ENCODE measurements at regions not wholly inside any gene's neighbourhood (a gene's known extent, or its start where the extent isn't known, plus 50 kb on each side); places are given as distances from the start of the nearest gene placed in this dataset.
A peak's percentile ranks its signal among the peaks of the same experiment; 100 is the strongest.

DNA sequence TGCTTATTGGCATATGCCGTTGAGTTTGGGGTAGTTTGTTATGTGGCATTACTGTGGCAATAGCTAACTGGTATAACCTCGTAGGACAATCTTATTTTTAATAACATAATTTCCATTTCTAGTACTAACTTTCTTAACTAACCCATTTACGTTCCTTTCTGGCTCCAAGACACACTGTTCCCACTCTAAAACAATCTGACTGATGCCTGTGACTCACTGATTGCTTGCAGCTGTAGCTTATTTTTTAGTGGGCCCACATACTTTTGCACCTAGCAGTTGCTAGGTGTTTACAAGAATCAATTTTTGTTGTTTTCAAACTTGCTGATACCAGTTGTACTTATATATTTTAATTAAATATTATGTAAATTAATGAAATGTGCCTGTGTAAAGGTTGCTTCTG, 52.2 kb downstream of the FAT3 start:
- DNase-seq: peak; percentile 59

DNA sequence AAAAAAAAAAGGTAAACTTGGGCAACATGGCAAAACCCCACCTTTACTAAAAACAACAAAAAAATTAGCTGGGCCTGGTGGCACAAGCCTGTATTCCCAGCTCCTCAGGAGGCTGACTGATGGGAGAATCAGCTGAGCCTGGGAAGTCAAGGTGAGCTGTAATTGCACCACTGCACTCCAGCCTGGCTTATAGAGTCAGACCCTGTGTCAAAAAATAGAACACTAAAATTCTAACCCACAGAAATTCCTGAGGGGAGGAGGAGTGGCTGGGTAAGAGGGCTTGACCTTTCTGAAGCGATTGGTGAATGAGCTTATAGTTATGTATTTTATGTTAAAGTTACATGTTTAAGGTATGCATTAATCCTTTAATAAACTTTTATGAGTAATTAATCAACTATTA, 53.3 kb downstream of the FAT3 start:
- peak; percentile 42 for DNase-seq

DNA sequence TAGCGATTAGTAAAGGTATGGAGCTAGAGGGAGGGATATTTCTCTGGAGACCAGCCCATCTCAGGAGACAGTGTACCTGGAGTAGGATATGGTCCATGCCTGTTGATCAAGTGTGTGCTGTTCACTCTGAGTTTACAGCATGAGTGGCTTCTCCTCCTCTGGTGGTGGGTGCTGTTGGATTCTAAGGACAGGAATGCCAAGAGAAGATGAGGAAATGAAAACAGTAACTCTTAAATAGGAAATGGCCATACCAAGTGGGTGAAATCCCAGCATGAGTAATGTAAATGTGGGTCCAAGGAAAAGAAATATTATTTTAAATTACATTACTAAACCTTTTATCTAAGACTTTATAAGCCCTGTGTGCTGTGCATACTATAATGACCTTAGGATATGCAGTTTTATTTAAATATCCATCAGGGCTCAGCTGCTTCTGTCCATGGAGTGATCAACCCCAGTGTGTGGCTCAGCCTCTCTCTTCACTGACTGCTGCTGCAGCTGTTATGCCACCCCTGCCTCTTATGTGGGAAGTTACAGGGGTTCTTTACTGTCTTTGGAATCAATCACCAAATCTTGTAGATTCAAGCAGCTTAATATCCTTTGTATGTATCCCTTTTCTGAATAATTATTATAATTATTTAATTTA, 54.3 kb downstream of the FAT3 start:
- no peak for DNase-seq

DNA sequence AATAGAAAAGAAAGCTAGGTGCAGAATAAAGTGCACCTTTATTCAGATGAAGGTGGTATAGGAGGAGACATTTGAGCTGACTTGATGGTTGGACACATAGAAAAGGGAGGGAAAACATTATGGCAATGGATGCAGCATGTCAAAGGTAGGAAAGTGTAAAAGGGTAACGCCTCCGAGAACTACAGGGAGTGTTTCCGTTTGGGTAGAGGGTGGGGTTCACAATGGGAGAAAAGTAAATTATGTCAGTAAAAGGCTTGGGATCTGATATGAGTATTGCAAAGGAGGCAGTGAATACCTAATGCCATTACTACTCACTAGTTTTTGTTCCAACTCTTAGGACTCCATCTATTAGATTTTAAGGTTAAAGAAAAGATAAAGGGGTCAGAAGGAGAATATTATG, 59.5 kb downstream of the FAT3 start:
- DNase-seq: no peak

DNA sequence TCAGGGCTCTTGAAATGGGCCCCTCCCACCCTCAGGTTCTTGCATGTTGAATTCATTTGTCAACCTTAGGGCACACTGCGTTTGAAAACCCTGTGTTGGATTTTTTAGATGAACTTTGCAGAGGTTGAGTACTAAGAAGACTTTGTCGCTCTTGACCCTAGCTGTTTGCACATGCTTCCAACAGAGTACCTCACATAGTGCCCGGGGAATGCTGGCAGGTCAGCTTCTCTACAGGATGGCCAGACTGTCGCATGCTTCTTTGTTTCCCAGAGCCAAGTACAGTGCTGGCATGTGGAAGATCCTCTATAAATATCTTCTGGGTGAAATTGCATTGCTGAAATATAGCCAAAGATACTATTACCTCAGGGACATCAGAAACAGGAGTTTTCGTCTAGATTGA, 59.9 kb downstream of the FAT3 start:
- no peak for DNase-seq

DNA sequence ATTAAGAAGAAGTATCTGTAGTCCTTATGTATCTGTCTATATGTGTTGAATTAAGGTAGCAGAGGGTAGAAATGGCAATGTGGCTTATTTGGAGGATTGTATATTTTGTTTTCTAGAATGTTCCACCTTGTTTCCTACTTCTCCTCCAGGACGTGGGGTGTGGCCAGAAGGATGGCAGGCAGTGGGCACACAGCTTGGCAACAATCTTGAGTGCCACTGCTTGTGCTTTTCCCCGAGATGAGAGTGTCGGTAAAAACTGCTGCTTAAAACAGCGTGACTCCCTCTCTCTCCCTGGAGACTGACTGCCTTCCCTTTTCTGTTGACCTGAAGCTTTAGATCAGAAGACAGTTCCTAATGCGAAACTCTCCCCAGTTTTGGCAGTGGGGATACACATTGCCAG, 61.2 kb downstream of the FAT3 start:
- DNase-seq: no peak

DNA sequence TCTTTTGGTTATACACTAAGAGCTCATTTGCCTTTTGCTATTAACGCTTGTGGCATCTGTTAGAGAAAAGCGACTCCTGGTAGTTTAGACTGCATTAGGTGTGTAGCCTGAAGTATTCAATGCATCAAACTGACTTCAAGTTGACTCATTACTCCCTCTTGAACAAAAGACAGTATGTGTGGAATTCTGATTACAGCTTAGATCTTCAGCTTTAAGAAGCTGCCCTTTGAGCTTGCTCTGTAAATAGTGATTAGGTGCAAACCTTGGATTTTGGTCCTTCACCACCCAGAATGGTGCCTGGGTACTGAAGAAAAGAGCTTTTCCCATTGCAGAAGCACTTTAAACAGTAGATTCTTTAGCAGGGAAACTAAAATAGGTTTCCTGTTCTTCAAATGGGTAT, 62.1 kb downstream of the FAT3 start:
- no peak for DNase-seq

DNA sequence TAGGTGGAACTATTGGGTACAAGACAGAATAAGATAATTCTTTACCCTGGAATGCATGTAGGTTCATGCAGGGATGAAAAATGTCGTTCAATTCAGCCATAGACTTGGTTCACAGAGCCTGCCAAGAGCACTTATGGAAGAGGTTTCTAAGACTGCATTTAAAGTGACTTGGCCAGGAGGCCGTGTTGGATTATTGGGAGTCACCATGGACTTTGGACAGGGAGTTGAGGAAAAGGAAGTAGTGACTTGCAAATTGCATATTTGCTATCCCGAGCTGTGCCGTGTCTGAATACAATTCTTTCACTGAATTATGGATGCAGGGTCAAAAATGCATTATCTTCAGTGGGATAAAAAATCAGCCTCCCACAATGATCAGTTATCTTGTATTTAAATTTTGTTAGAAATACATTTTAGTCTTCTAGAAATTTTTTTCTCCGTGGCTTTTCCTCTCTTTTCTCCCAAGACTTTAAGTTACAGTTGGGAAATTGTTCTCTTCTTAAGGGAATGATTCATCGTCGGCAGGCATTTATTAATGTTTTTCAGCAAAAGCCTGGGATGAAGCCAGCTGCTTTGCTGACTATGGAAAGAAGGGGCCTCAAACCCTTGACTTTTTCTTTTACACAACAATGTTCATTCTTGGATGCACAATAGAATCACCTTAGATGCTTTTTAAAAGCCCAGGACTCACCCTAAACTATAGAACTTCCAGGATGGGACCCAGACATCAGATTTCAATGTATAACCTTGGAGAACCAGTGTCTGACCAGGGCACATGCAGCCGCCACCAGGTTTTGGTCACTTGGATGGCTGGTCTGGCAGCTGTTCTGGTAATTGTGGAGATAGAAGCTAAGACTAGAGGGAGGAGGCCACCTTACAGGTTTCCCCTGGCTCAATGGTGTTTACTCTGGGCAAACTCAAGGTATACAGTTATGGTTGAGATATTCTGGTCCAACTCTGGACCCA, 70.8 kb downstream of the FAT3 start:
- DNase-seq: peak; percentile 78

DNA sequence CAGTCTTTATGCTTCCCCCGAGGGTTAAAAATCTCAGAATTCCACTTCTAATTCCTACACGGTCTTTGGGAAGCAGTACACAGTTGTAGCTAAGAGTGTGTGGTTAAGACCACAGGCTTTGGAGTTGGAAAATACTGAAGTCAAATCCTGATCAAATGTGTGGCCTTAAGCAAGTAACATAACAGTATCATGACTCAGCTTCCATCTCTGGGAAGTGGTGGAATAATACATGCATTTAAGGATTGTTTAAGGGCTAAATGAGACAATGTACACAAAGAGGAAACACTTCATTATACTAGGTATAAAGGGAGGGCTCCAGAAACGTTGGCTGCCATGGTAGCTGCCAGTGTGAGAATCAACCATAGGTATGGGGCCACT, 71.5 kb downstream of the FAT3 start:
- peak; percentile 91 for DNase-seq

DNA sequence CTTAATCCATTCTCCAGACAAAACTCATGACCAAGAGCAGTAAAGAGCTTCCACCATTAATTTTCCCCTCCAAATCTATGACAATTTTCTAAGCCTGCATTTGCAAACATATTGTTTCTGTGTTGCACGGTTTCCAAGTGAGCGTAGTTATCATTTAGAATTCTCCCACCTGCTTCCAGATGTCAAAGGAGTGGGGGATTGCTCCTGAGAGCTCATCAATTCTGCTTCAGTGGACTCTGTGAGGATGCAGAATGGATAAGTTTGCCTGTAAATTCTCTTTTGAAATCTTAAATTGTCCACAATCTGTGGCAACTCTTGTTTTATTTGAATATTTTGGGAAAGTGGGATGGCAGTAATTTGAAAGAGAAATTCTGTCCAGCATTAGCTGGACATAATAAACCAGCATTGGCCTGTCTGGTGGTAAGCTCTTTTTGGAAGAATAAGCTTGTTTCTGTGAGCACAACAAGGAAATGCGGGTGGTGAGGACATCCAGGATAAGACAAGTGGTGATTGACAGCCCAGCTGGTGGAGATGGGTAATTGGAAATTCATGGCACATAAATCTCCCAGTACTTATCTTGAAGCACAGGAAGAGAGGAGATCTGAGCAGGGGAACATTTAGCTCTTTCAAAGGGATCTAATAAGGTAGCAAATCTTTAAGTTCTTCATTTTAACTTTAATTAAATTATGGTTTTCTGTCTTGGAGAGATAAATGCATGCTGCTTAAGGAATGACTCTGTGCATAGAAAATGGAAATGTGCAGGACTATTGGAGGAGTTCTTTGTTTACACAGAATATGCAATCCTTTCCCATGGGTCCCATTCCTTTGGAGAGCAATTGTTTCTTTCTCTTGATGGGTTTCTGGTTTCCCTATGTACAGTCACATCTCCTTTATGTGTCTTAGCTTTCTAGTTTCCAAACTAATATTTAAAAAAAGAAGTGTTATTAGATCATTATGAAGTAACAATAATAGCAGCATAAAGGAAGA, 73.2 kb downstream of the FAT3 start:
- no peak for DNase-seq

DNA sequence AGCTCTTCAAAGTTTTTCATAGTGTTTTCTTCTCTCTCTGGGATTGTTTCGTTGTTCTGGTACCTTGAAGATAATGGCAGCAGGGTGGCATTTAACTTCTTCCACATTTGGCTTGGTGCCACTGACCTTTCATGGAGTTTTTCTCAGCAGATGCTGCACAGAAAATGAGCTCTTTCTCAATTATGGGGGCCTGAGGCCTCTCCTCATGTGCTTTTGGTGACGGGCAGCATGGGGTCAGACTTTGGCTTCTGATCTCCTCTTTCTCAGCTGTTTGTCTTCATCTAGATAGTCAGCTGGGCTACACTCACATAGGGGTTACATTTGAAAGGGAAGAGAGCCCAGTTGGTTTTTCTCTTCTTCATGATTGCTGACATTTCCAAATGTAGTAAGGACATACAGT, 76.3 kb downstream of the FAT3 start:
- no peak for DNase-seq

DNA sequence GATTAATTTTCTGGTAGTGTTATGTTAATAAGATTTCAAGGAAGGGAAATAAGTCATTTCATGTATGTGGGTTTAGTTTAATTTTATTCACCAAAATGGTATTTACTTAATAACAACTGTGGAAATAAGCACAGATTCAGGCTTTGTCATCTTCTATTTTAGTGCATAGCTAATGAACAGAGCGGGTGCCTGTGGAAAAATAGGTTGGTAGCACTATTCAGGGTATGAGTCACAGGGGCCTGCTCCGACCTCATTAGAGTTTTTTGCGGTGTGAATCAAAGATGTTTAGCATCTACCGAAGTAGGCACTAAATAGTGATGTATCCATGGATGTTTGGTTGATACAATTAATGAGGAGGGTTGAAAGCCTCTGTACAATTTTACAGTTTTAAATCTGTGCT, 78.2 kb downstream of the FAT3 start:
- peak; percentile 66 for DNase-seq

DNA sequence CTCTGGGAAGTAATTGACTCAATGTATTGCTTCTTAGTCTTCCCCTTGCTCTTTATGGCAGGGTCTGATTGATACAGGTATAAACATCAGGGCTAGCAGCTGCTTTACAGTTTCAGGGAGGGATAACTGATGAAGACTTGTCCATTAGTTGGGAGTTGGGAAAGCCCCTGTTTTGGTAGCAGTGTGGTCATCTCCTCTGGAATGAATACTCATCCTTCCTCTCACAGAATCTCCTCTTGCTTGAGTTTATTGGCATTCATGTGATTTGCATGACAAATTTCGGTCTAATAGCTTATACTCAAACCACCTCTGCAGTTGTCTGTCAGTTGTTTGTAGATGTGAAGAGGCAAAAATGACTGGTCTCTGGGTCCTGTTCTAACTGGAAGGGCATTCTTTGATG, 79.7 kb downstream of the FAT3 start:
- no peak for DNase-seq

DNA sequence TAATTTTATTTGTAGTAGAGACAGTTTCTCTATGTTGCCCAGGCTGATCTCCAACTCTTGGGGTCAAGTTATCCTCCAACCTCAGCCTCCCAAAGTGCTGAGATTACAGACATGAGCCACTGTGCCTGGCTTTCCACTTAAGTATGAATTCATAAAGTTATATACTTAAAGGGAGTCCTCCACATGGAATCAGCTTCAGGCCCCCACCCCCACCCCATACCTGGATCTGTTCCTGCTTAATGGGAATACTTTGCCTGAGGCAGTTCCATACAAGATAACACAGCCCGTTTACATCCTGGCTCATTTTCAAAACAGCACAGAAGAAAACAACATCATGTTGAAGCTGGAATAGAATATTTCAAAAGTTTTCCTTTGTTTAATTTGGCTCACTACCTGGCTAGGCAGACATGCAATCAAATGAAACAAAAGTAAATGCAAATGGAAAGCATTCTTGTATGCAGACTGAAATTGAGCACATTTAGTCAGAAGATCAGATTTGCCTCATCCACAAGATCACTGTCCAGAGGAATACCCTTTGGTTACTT, 82.4 kb downstream of the FAT3 start:
- no peak for DNase-seq

DNA sequence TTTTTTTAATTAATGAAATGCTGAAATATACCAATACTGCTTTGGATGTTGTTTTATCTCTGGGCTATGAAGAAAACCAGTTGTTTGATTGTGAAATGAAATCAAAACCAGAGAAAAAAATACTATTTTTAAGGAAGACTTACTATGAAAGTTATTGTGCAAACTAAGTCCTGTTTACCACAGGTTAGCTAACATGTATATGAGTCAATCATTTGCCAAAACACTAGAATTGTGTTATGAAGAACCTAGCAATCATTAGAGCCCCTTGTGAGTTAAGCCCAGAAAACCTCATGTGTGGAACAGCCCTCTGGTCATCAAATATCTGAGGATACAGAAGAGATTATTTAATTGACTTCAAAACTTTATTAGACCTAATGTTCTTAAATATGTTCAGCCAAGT, 83.7 kb downstream of the FAT3 start:
- DNase-seq: no peak

DNA sequence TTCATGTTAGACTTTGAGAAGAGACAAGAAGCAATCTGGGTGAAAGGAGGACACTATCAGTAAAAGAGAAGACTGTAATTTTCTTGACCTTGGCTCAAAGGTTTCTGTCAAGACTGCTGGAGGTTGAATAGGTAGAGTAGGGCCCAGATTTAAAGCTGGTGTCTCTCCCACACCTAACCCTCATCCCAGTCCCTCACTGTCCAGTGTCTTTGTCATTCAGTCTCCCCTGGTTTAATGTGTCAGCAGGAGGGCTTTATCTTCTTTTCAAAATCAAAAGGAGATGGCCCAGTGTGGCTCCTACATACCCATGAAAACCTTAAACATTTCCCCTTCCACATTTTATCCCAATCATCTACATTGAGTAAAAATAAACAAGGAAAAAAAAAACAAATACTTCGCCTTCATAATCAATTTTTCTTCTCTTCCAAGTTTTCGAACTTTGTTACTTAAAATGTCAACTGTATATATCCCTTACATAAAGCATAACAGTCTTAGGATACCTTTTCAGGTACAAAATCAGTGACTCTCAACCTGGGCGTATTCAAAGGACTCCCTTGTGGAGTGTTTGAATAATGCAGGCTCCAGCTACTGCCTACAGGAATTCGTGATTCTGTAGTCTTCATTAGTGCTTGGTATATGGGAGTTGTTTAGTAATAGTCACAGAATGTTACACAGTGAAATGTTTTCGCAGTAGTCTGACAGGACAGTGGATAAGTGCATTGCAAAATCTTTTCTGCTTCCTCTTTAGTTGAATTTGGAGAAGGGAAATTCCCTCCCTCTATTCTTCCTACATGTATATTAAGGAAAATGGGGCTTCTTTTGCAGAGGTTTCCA, 87.2 kb downstream of the FAT3 start:
- DNase-seq: no peak

DNA sequence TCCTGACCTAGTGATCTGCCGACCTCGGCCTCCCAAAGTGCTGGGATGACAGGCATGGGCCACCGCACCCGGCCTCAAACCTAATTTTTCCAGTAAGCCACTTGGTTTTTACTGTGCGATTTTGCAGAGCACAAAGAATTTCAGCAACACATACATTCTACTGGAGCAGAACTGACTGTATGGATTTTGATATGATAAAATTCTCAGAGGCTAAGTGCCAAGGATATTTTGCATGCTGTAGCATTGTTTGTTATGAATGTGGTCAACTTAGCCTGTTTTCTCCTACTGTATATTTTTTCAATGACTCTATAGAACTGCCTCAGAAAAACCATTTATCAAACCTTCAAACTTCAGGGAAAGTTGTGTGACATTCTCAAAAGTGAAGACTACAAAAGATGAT, 89.2 kb downstream of the FAT3 start:
- DNase-seq: no peak

DNA sequence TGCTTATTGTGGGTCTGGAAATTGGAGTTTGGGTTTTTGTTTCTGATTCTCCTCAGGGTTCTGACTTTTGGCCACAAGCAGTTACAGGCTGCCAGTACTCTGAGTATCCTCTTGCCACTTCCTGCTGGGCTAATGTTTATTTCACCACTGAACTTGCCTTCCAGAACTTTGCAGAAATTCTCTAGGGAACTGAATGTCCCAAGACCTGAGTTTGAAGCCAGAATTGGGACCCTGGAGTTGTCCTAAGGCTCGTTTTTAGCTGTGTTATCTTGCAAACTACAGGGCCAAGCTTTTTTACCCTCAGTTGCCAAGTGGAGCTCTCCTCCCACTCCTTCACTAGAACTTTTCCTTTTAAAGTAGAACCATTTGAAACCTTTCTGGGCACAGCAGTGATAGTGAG, 89.9 kb downstream of the FAT3 start:
- DNase-seq: no peak

DNA sequence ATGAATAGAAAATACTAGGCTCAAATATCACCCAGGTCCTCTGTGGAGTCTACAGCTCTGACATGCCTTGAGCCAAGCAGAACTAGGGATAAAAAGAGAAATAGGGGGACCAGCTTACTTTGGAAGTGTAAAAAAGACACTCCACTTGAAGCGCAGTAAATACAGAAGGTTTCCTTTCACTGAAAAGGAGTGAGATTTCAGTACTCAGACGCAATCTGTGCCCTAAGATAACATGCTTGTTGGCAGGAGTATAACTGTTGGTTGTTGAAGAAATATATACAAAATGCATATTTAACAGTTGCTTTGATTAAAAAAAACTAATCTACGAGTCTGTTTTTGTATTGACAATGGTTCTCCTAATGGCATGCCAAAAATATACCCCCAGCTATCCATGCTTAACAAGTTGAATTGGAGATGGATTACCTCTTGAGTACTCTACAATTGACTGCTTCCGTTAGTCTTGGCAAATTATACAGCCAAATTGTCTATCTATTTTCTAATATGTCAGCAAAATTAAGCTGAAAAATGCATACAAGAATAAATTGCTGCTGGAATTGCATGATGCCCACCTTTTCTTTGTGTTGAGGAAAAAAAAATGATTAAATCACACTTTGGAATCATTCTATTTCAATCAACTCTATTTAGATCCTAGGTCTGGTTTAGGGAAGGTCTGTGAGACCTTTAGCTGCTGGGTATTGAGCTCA, 91.6 kb downstream of the FAT3 start:
- no peak for DNase-seq

DNA sequence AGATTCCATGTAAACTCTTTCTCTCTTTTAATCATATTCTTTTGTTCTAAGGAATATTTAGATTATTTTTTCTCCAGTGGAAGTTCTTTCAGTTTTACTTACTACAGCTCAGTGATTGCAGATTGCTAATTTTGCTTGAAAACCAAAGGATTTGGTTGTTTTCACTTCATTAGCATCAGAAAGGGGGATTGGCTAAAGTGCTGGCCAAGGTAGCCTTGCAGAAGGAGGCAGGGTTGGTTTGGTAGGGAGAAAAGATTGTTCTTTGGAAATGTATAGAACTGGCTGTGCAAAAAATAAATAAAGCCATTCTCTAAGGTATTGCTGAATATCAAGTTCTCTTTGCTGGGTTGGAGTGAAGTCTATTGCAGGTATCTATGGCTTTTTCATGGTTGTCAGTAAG, 92.6 kb downstream of the FAT3 start:
- no peak for DNase-seq

DNA sequence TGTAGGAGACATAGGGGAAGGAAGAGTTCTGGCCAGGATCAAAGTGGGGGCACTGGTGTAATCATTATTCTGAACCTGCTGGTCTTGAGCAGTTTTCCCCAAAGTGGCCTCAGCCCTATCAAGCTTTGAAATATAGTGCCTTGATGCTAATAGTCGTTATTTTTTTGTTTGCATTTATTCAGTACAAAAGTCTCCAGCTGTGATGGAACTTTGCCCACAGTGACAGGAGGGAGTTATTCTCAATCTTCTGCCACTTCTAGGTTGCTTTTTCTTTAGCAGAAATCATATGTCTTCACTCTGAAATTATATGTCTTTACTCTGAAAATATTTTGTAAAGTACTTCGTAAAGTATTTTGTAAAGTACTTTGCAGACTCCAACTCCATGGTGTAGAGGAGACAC, 93.1 kb downstream of the FAT3 start:
- no peak for DNase-seq
